Endothelial cell of umbilical vein (primary cell): ENCODE measurements at regions not wholly inside any gene's neighbourhood (a gene's known extent, or its start where the extent isn't known, plus 50 kb on each side); places are given as distances from the start of the nearest gene placed in this dataset.
A peak's percentile ranks its signal among the peaks of the same experiment; 100 is the strongest.

ENCODE experiments used
- BruUV-seq: library from RNA; stranded (reverse); fragments of 400-500 nt; replicated peaks from 2 replicates; lab custom pipeline; 2021; lab: Mats Ljungman, UMichigan
- CTCF ChIA-PET: fragments of 300-600, 350-600 bp; sonication (Branson Sonifier 250); formaldehyde crosslinking; loops from one replicate; lab custom pipeline; 2021; ENCODE audit warnings: antibody characterized with exemption, inconsistent platforms; lab: Charles Lee
- POLR2A ChIA-PET: fragments of 300-600, 350-600 bp; sonication (Branson Sonifier 250); formaldehyde crosslinking; loops from one replicate; lab custom pipeline; 2021; ENCODE audit warnings: antibody characterized with exemption, inconsistent platforms; lab: Charles Lee
- DNase-seq: peaks from one replicate; pipeline ENCODE4 v3.0.0-alpha.2; 2011; ENCODE audit warnings: low read depth, low spot score
- FAIRE-seq: peaks from 2 replicates; lab custom pipeline; 2011; peaks lifted over from hg19 to GRCh38; lab: Jason Lieb, UNC
- H2AFZ ChIP-seq: 2 replicates; pipeline ENCODE4 v1.6.0; 2012; ENCODE audit warnings: low read depth, low read length, control low read depth, inconsistent platforms
- H3K27ac ChIP-seq: 2 replicates; pipeline ENCODE4 v1.5.1; 2011; ENCODE audit warnings: low read depth, mild to moderate bottlenecking, control low read depth, low read length, moderate library complexity; ENCODE audit not compliant: insufficient read depth
- H3K27me3 ChIP-seq, 2 experiments: 2 replicates each; pipeline versions ENCODE4 v1.6.0 to v1.6.1; 2011; ENCODE audit warnings: low read length in 2 of 2, mixed read lengths in 1 of 2; ENCODE audit not compliant: control insufficient read depth in 2 of 2, insufficient read depth in 2 of 2
- H3K36me3 ChIP-seq, 2 experiments: 2 replicates in 1 of 2; 3 replicates in 1 of 2; pipeline ENCODE4 v1.5.1; 2011; ENCODE audit warnings: low read length in 2 of 2, mild to moderate bottlenecking in 1 of 2, moderate library complexity in 1 of 2; ENCODE audit not compliant: control insufficient read depth in 2 of 2, insufficient read depth in 2 of 2; ENCODE audit errors: extremely low read depth in 1 of 2
- H3K4me1 ChIP-seq: 3 replicates; pipeline ENCODE4 v1.5.1; 2011; ENCODE audit warnings: mild to moderate bottlenecking, low read length; ENCODE audit not compliant: control insufficient read depth, insufficient read depth; ENCODE audit errors: extremely low read depth
- H3K4me2 ChIP-seq: 2 replicates; pipeline ENCODE4 v1.6.1; 2011; ENCODE audit warnings: low read length, control low read depth, mixed read lengths; ENCODE audit not compliant: insufficient read depth
- H3K4me3 ChIP-seq, 3 experiments: fragments of 200-600 bp in 1 of 3; sonication (generic), shearing (Covaris generic) in 1 of 3; replicated peaks in 1 of 3; 2 replicates each; pipeline ENCODE4 v1.5.1; 2011 to 2016; ENCODE audit warnings: control low read depth in 3 of 3, low read length in 3 of 3, mild to moderate bottlenecking in 2 of 3, inconsistent platforms in 1 of 3, low read depth in 1 of 3, moderate library complexity in 1 of 3; ENCODE audit not compliant: insufficient read depth in 1 of 3
- H3K79me2 ChIP-seq: 2 replicates; pipeline ENCODE4 v1.6.0; 2012; ENCODE audit warnings: low read length, inconsistent platforms; ENCODE audit not compliant: control insufficient read depth, insufficient read depth
- H3K9ac ChIP-seq: replicated peaks from 2 replicates; pipeline ENCODE3; 2011; ENCODE audit warnings: low read length, control low read depth; ENCODE audit not compliant: insufficient read depth; ENCODE audit errors: extremely low read depth
- H3K9me1 ChIP-seq: replicated peaks from 3 replicates; pipeline ENCODE4 v1.6.0; 2011; ENCODE audit warnings: mild to moderate bottlenecking, low read length; ENCODE audit not compliant: control insufficient read depth, insufficient read depth; ENCODE audit errors: extremely low read depth
- H3K9me3 ChIP-seq: replicated peaks from 2 replicates; pipeline ENCODE4 v1.5.1; 2012; ENCODE audit warnings: low read length, inconsistent platforms; ENCODE audit not compliant: control insufficient read depth, insufficient read depth
- H4K20me1 ChIP-seq: replicated peaks from 2 replicates; pipeline ENCODE3; 2011; ENCODE audit warnings: mild to moderate bottlenecking, low read length; ENCODE audit not compliant: control insufficient read depth, insufficient read depth; ENCODE audit errors: extremely low read depth
- EZH2 ChIP-seq: IDR thresholded peaks from 2 replicates; pipeline ENCODE4 v1.6.1; 2012; ENCODE audit warnings: borderline replicate concordance, low read depth, mild to moderate bottlenecking, moderate library complexity, low read length, inconsistent platforms; ENCODE audit not compliant: severe bottlenecking
- FOS ChIP-seq: IDR thresholded peaks from 2 replicates; pipeline ENCODE4 v1.6.1; 2011; ENCODE audit warnings: mild to moderate bottlenecking, low read length, moderate library complexity, borderline replicate concordance; ENCODE audit not compliant: insufficient read depth
- GATA2 ChIP-seq: IDR thresholded peaks from 2 replicates; pipeline ENCODE4 v1.7.0; 2011; ENCODE audit warnings: low read depth, mild to moderate bottlenecking, moderate library complexity, mixed read lengths, low read length; ENCODE audit not compliant: insufficient read length, insufficient read depth
- JUN ChIP-seq: IDR thresholded peaks from 2 replicates; pipeline ENCODE4 v1.6.1; 2011; ENCODE audit warnings: borderline replicate concordance, low read depth; ENCODE audit not compliant: insufficient read length, insufficient read depth
- MYC ChIP-seq: IDR thresholded peaks from one replicate; pipeline ENCODE4 v1.6.1; 2011; ENCODE audit warnings: mild to moderate bottlenecking, low read depth, low read length
- POLR2A ChIP-seq: IDR thresholded peaks from 2 replicates; pipeline ENCODE4 v1.6.1; 2012; ENCODE audit warnings: low read depth, mild to moderate bottlenecking, control low read depth, low read length
- POLR2AphosphoS5 ChIP-seq: IDR thresholded peaks from 2 replicates; pipeline ENCODE4 v1.6.1; 2012; ENCODE audit warnings: low read depth, mild to moderate bottlenecking, control low read depth, low read length, moderate library complexity; ENCODE audit not compliant: insufficient read depth
- dilution Hi-C: fragments of 300-500 bp; cut with MboI; formaldehyde crosslinking; loops from one replicate; pipeline ENCODE4 v1.15.0; 2019; ENCODE audit warnings: low sequenced_read_pairs; ENCODE audit not compliant: extremely low pct_ligation_motif_present
- intact Hi-C: fragments of 100-400 bp; cut with micrococcal nuclease; formaldehyde crosslinking; loops from one replicate; pipeline ENCODE4 v1.10.0; 2022
- TF ChIP-seq, protein P1 (sequence below), 2 donors: IDR thresholded peaks; 1 replicate in 1 of 2; 2 replicates in 1 of 2; pipeline ENCODE4 v1.5.1; 2011; ENCODE audit warnings: low read length in 2 of 2, mild to moderate bottlenecking in 2 of 2, moderate library complexity in 2 of 2, control low read depth in 1 of 2, inconsistent platforms in 1 of 2, low read depth in 1 of 2; ENCODE audit not compliant: insufficient read depth in 1 of 2; ENCODE audit errors: extremely low read depth in 1 of 2
- TF ChIP-seq, protein P2 (sequence below): IDR thresholded peaks from 2 replicates; pipeline ENCODE4 v1.6.1; 2011; ENCODE audit not compliant: insufficient read depth, insufficient read length

DNA sequence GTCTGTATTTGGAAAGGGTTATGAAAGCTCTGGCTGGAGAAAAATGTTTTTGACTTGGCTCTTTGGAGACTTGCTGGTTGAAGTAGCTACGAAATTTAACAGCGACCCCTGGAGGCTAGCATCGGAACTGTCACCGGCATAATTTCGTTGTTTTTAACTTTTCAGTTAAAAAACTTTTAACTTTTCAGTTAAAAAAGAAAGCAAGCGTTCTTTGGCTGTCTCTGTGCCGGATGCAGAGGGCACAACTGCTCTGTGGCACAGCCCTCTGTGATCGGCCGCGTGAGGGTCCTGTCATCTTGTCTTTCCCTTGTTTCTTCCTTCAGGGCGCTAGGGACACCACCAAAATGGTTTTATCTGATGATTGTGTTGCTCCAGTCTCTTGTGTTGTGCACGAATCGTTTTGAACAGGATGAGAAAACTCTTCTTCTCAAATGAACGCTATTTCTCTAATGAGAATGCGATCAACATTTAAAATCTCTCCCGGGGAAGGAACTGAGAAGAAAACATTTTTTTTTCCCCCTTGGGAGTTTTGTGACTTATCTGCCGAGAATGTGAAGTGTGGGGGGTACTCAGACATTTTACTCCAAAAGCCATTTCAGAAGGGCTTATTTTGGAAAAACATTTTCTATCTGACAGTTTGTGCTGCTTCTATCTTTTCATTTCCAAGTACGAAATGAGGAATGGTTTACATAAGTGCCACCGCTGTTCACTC, 57.1 kb downstream of the ADCYAP1 start:
- Histone ChIP-seq H3K27ac (no peak overlapping the region), H3K9me1 (no peaks in the 10 kb centered on the region), H3K4me3 (peak overlapping the region in 2 of 3 experiments; percentile 38 to 52), H3K9me3 (no peaks in the 10 kb centered on the region), H2AFZ (peak overlapping the region; percentile 90), H4K20me1 (no peaks in the 10 kb centered on the region), H3K9ac (peak overlapping the region; percentile 20), H3K36me3 (no peaks in the 10 kb centered on the region), H3K79me2 (no peaks in the 10 kb centered on the region), H3K4me2 (peak overlapping the region; percentile 69), H3K4me1 (no peaks in the 10 kb centered on the region), H3K27me3 (peaks cover 3 to 10% of the 10 kb centered on the region in 2 experiments)
- ChIA-PET POLR2A (no interaction called here), CTCF (interaction anchor here (0.6 to 1.9 kb wide), 55 partner anchors 8 to 1585 kb away, joined by 3 to 28 read pairs (median 4); partner anchors contain the start of genes ADCYAP1 and ENOSF1)
- no TSS peak for BruUV-seq
- intact Hi-C loops (loop anchor here (1.0 to 5.0 kb wide), 2 partner anchors 59 to 97 kb away; partner anchors contain the start of gene ADCYAP1), dilution Hi-C loops (no loop called here)
- FAIRE-seq (peak; percentile 95), DNase-seq (peak; percentile 77)
- TF ChIP-seq, protein P1, sequence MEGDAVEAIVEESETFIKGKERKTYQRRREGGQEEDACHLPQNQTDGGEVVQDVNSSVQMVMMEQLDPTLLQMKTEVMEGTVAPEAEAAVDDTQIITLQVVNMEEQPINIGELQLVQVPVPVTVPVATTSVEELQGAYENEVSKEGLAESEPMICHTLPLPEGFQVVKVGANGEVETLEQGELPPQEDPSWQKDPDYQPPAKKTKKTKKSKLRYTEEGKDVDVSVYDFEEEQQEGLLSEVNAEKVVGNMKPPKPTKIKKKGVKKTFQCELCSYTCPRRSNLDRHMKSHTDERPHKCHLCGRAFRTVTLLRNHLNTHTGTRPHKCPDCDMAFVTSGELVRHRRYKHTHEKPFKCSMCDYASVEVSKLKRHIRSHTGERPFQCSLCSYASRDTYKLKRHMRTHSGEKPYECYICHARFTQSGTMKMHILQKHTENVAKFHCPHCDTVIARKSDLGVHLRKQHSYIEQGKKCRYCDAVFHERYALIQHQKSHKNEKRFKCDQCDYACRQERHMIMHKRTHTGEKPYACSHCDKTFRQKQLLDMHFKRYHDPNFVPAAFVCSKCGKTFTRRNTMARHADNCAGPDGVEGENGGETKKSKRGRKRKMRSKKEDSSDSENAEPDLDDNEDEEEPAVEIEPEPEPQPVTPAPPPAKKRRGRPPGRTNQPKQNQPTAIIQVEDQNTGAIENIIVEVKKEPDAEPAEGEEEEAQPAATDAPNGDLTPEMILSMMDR (IDR thresholded peaks at IDR 0.05; ENCODE audit: extremely low read depth in 1 of 2, insufficient read depth in 1 of 2, low read depth in 1 of 2, low read length in 2 of 2): peak; percentile 81 to 93
- TF ChIP-seq, protein P2, sequence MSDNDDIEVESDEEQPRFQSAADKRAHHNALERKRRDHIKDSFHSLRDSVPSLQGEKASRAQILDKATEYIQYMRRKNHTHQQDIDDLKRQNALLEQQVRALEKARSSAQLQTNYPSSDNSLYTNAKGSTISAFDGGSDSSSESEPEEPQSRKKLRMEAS: no peak

DNA sequence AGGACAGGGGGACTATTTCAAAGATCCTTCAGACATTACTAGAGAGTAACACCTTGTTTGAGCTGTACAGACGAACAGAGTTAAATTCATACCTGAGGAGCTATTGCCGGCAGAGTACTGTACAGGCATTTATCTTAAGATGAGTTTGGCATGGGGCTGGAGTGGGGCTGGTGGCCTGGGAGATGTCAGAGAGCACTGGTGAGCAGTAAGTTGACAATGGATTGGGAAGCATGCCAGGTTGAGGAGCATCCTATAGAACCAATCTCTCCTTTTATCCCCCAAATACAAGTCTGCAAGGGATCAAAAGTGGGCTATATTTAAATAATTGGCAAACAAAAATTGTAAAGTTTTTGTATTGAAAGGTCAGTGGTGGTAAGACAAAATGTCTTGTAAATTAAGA, 58.6 kb downstream of the ADCYAP1 start:
- FAIRE-seq: no peak
- dilution Hi-C loops (no loop called here), intact Hi-C loops (loop anchor here (5.0 kb wide), 1 partner anchor 61 kb away; the partner anchor contains the start of gene ADCYAP1)
- Histone ChIP-seq H3K9me3 (no peaks in the 10 kb centered on the region), H3K4me2 (no peak overlapping the region), H3K27ac (no peak overlapping the region), H3K79me2 (no peaks in the 10 kb centered on the region), H3K27me3 (peaks cover 5 to 10% of the 10 kb centered on the region in 2 experiments), H4K20me1 (no peaks in the 10 kb centered on the region), H3K9me1 (no peaks in the 10 kb centered on the region), H3K9ac (no peak overlapping the region), H2AFZ (no peak overlapping the region), H3K36me3 (no peaks in the 10 kb centered on the region), H3K4me3 (no peak overlapping the region), H3K4me1 (no peaks in the 10 kb centered on the region)
- TF ChIP-seq GATA2 (no peak), POLR2AphosphoS5 (no peak), POLR2A (no peak), EZH2 (no peak), FOS (no peak), MYC (no peak), JUN (no peak)
- TF ChIP-seq, protein P2: no peak
- TF ChIP-seq, protein P1 (IDR thresholded peaks at IDR 0.05; ENCODE audit: extremely low read depth in 1 of 2, insufficient read depth in 1 of 2, low read depth in 1 of 2, low read length in 2 of 2): no peak
- no TSS peak for BruUV-seq
- POLR2A ChIA-PET: no interaction called here
- DNase-seq: no peak
- CTCF ChIA-PET: interaction anchor here (1.0 to 1.6 kb wide), 3 partner anchors 20 to 128 kb away, joined by 3 to 4 read pairs (median 3); no protein-coding TSS in a partner anchor
